ENCODE measurements at regions not wholly inside any gene's neighbourhood (a gene's known extent, or its start where the extent isn't known, plus 50 kb on each side); places are given as distances from the start of the nearest gene placed in this dataset.

GRCh38 chr18:38458698-38459097, 893.1 kb upstream of the CELF4 start:
- no peak overlapping the region for H2AFZ ChIP-seq (ENCODE audit: low read depth)
- no peaks in the 10 kb centered on the region for H3K4me1 ChIP-seq (ENCODE audit: low read depth, poor library complexity, severe bottlenecking)
- H3K4me3 ChIP-seq (IDR thresholded peaks at IDR 0.05; ENCODE audit: insufficient read depth, low read depth, low read length) = no peak overlapping the region
- no peak overlapping the region for H3K4me2 ChIP-seq
- H3K36me3 ChIP-seq (ENCODE audit: insufficient read depth) = no peaks in the 10 kb centered on the region
- no peaks in the 10 kb centered on the region for H3K27me3 ChIP-seq (ENCODE audit: insufficient read depth, low read depth)
- H4K20me1 ChIP-seq (ENCODE audit: insufficient read depth) = no peaks in the 10 kb centered on the region
- TF ChIP-seq CTCF (conservative IDR thresholded peaks at IDR 0.05; ENCODE audit: low read depth, low read length) = no peak
- H3K27ac ChIP-seq = no peak overlapping the region
- H3K9ac ChIP-seq = no peak overlapping the region
- H3K79me2 ChIP-seq (ENCODE audit: insufficient read depth, low read depth) = no peaks in the 10 kb centered on the region

GRCh38 chr18:38456253-38456652, 890.7 kb upstream of the CELF4 start:
- no peaks in the 10 kb centered on the region for H3K4me1 ChIP-seq (ENCODE audit: low read depth, poor library complexity, severe bottlenecking)
- no peak overlapping the region for H3K4me3 ChIP-seq (IDR thresholded peaks at IDR 0.05; ENCODE audit: insufficient read depth, low read depth, low read length)
- no peaks in the 10 kb centered on the region for H3K79me2 ChIP-seq (ENCODE audit: insufficient read depth, low read depth)
- H3K27ac ChIP-seq = no peak overlapping the region
- no peak overlapping the region for H3K4me2 ChIP-seq
- no peaks in the 10 kb centered on the region for H4K20me1 ChIP-seq (ENCODE audit: insufficient read depth)
- no peak overlapping the region for H3K9ac ChIP-seq
- H2AFZ ChIP-seq (ENCODE audit: low read depth) = no peak overlapping the region
- TF ChIP-seq CTCF (conservative IDR thresholded peaks at IDR 0.05; ENCODE audit: low read depth, low read length) = no peak
- no peaks in the 10 kb centered on the region for H3K36me3 ChIP-seq (ENCODE audit: insufficient read depth)
- H3K27me3 ChIP-seq (ENCODE audit: insufficient read depth, low read depth) = no peaks in the 10 kb centered on the region

- H3K9ac ChIP-seq = no peak overlapping the region
These were observed 889.3 kb upstream of the CELF4 start for GRCh38 chr18:38454764-38455469.

GRCh38 chr18:38453880-38454279, 888.3 kb upstream of the CELF4 start:
- TF ChIP-seq CTCF (conservative IDR thresholded peaks at IDR 0.05; ENCODE audit: low read depth, low read length) = no peak
- Histone ChIP-seq H3K4me1 (ENCODE audit: low read depth, poor library complexity, severe bottlenecking) (no peaks in the 10 kb centered on the region), H3K4me2 (no peak overlapping the region), H4K20me1 (ENCODE audit: insufficient read depth) (no peaks in the 10 kb centered on the region), H3K9ac (no peak overlapping the region), H2AFZ (ENCODE audit: low read depth) (no peak overlapping the region), H3K27ac (no peak overlapping the region), H3K36me3 (ENCODE audit: insufficient read depth) (no peaks in the 10 kb centered on the region), H3K79me2 (ENCODE audit: insufficient read depth, low read depth) (no peaks in the 10 kb centered on the region), H3K4me3 (IDR thresholded peaks at IDR 0.05; ENCODE audit: insufficient read depth, low read depth, low read length) (no peak overlapping the region), H3K27me3 (ENCODE audit: insufficient read depth, low read depth) (no peaks in the 10 kb centered on the region)

More at GRCh38 chr18:38454764-38455469, 889.3 kb upstream of the CELF4 start:
- H3K4me1 ChIP-seq (ENCODE audit: low read depth, poor library complexity, severe bottlenecking) = no peaks in the 10 kb centered on the region
- TF ChIP-seq CTCF (conservative IDR thresholded peaks at IDR 0.05; ENCODE audit: low read depth, low read length) = no peak
- no peak overlapping the region for H3K4me2 ChIP-seq
- no peak overlapping the region for H3K27ac ChIP-seq
- H3K36me3 ChIP-seq (ENCODE audit: insufficient read depth) = no peaks in the 10 kb centered on the region
- no peaks in the 10 kb centered on the region for H3K79me2 ChIP-seq (ENCODE audit: insufficient read depth, low read depth)
- H4K20me1 ChIP-seq (ENCODE audit: insufficient read depth) = no peaks in the 10 kb centered on the region
- H3K27me3 ChIP-seq (ENCODE audit: insufficient read depth, low read depth) = no peaks in the 10 kb centered on the region
- no peak overlapping the region for H3K4me3 ChIP-seq (IDR thresholded peaks at IDR 0.05; ENCODE audit: insufficient read depth, low read depth, low read length)
- no peak overlapping the region for H2AFZ ChIP-seq (ENCODE audit: low read depth)
